HG03432 (cell line): ENCODE measurements at regions not wholly inside any gene's neighbourhood (a gene's known extent, or its start where the extent isn't known, plus 50 kb on each side); places are given as distances from the start of the nearest gene placed in this dataset.

Experiments
- ATAC-seq: cut with Tn5 transposase; IDR thresholded peaks from one replicate; pipeline ENCODE4 v1.9.1; 2021; ENCODE audit warnings: mild to moderate bottlenecking, moderate library complexity; ENCODE audit not compliant: unreplicated experiment

DNA sequence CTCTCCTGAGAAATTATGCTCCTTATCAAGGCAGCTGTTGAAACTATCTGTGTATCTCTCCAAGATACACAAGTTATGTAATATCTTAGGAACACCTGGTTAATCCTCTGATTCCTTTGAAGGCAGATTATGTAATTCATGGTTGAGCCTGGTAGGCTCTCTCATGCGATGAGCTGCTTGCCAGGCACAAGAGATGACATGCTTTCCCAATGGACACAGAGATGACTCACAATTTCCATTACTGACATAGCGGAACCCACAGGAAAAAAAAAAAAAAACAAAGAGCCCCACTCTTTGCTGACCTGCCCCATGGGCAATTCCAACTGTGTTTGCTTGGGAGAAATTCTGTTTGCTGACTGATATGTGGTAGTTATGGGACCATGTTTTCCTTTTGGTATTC, 736.4 kb upstream of the PHF14 start:
- ATAC-seq = no peak

DNA sequence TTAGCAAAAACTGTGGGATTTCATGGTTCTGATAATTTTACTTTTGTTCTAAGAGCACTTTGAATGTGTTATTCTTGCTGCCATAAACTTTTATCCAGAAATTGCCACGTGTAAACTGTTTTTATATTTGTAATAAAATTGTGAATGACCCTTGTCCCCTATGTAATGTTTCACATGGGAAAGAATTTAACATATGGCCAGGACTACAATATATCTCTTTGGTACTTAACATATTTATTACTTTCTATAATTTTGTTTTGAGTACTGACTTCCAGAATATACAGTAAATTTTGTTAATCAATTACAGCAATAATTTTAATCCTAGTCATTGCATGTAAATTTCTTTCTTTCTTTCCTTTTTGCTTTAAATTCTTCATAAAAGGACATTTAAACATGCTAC, 735.0 kb upstream of the PHF14 start:
- ATAC-seq = no peak

DNA sequence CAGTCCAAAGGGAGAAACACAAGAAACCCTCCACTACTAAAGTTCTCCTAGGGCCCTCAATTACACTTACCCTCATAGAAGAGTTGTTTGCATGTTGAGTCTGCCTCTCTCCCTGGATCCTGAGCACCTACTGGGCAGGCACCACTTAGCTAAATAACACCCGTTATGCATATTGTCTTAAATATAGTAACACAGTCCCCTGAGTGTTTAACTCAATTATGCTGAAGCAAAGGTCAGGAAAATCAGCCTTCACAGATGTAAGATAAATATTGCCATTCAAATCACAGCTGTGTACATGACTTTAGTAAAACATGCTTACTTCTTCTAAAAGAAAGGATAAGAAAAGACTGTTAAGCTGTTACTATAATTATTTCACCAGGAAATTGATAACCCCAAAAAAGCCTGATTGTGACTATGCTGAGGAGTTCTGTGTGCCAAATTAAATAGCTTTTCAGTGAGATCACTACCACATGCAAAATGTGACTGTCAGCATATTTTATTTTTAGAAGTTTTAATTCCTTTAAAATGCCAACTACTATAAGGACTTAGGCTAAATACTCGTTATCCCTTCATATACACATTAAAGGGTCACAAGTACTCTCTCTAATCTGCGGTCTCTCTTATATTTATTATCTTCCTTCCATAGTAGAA, 733.9 kb upstream of the PHF14 start:
- no peak for ATAC-seq

DNA sequence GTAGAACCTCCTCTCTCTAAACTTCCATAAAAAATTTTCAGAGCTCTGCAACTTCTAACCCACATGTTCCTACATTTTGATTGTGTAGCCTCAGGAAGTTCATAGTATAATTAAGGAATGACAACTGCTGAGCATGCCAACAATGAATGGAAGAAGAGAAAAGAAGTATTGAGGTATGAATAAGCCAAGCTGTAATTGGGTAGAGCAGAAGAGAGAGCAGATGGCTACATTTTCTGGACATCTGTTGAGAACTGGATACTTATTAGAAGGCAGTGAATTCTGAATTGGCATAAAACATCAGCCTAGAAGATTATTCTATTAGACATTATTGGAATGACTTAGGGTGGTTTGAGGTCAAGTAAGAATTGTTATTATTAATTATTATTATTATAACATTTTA, 728.3 kb upstream of the PHF14 start:
- no peak for ATAC-seq

DNA sequence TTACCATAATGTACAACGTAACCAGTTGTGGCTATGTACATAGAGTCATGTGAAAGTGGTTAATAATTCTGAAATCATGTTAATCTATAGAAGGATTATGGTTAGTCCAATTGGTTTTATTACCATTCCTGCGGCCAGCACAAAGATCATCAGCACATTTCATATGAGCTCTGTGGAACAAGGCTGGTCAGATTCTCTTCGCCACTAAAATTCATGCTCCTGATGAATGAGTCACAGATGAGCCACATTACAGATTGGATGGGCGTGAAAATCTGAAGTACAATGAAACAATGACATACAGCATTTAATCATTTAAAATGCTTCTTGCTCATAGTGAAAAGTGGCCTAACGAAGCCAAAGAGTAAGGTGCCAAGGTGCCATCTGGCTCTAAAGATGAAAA, 716.2 kb upstream of the PHF14 start:
- no peak for ATAC-seq

DNA sequence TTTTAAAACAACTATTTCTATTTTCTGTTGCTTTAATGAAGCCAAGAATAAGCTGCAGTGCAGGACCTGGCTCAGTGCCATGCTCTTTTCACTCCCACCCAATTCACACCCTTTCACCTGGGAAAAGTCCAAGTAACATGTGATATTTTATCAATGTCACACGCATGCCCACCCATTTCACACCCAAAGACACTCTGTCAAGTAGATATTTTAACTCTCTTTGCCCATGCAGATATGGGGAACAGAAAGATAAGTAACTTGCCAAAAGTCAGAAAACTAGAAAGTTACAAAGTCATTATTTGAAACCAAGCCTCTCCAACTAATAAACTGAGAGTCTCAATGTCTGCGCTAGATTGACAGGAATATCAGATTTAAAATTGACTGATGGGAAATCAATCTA, 706.7 kb upstream of the PHF14 start:
- ATAC-seq = no peak

DNA sequence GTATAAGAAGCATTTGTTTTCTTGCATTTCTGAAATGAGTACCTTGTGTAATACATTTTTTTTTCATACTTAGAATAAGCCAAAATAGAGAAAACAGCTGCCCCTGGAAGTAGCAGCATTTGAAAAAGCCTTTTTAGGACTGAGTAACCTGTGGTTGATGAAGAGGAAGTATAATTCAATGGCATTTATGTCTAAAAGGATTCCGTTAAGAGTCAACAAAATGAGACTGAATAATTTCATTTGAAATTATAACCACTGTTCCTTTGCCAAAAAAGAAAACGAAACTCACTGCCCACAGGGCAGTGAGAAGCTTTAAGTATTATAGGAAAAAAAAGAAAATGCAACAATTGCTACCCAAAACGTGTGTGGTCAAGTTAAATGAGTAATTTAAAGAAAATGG, 705.6 kb upstream of the PHF14 start:
- no peak for ATAC-seq

DNA sequence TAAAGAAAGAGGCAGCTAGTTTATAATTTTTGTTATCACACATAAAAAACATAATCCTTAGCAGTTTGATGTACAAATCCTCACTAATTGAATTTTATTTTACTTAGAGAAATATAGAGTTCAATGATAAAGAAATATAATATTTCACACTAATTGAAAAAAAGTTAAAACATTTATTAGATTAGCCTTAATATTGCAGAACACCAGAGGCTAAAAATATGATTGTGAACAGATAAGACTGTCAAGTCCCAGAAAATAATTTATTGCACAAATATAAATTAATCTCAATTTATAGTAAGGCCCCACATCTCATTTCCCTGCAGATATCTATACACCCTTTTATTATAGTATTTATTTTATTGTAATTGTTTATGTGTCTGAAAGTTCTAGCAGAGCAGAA, 690.8 kb upstream of the PHF14 start:
- ATAC-seq = no peak

DNA sequence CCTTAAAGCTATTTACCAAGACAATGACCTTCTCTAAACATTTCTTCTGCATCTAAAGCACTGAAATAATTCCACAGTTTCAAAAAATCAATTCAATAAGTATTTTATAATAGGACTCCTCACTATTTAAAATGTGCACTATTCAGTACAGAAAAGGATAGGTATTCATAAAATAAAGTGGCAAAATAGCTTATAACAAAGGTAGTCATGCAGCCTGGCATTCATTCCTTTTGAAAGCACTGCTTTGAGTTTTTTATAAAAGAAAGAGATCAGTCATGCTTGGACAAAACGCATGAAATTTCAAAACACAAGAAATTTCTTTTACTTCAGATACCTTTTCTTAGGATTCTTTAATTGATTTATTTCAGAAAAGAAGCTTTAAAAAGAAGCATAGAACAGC, 689.7 kb upstream of the PHF14 start:
- no peak for ATAC-seq

DNA sequence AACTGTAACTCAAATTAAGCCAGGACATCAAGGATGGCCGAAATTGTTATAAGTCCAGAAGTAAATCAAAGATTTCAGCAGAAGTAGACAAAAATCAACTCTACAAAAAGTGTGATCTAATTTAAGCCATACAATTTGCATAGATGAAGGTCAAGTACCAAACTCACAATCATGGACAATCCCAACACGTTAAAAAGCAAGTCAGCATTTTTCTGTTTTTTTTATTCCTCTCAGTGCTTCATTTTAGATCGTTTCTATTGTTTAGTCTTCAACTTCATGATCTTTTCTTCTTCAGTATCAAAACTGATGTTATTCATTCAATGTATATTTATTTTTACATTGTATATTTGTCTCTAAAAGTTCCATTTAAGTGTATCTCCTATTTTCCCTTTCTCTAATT, 674.3 kb upstream of the PHF14 start:
- ATAC-seq = no peak

DNA sequence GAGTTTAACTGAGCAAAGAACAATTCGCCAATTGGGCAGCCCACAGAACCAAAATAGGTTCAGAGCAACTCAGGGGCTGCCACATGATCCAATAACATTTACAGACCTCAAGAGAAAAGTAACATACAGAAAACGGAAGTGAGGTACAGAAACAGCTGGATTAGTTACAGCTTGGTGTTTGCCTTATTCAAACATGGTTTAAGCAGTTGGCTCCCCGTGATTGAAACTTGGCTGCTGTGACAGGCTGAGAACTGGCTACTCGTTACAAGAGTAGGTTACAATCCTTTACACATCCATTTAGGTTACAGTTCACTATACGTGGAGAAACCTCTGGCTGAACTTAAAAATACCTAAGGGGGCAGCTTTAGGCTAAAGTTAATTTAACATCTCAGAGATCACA, 673.1 kb upstream of the PHF14 start:
- ATAC-seq = peak; percentile 62

DNA sequence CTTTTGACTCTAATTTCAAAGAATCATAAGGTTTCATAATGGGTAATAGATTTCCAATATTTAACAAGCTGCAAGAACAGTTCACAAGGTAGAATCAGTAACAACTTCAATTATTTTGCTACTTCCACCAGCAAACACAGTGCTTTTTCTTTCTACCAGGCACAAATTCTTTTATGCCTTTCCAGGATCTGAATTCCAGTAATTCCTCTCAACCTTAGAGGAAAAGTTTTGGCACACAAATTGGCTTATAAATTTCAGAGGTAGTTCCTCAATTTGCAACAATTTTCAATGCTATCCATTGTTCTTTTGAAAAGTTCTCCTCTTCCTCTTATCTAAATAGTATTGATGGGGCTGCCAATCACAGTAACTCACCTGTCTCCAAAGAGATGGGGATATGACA, 665.4 kb upstream of the PHF14 start:
- ATAC-seq = no peak

DNA sequence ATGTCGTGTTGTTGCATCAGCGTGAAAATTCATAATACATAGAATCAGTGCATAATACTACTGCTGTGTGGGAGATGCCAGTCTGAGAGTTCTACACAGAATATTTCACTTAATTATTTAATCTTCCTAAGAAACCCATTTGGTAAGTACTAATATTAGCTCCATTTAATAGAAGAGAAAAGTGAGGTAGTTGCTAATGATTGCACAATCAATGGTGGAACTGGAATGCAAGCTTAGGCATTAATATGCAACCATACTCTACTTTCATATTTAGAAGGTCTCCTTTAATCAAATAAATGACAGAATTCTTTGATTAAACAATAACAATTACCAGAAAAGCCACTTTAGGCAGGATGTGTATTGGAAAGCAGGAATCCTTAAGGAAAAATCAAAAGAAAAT, 660.7 kb upstream of the PHF14 start:
- no peak for ATAC-seq

DNA sequence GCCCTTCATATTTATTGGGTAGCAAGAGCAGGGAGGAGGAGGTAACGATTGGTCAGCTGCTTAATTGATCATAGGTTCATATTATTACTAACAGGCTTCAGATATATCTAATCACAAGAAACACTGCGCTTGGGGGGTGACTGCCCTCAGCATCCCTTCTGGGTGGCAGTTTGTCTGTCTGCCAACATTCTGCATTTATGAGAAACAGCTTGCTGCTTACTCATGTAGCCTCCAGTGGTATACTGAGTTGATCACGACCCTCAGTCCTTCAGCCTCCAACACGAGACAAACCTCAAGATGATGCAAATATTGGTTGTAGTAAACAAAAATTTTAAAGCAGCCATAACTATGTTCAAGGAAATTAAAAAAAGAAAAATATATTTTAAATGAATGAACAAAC, 657.8 kb upstream of the PHF14 start:
- no peak for ATAC-seq

DNA sequence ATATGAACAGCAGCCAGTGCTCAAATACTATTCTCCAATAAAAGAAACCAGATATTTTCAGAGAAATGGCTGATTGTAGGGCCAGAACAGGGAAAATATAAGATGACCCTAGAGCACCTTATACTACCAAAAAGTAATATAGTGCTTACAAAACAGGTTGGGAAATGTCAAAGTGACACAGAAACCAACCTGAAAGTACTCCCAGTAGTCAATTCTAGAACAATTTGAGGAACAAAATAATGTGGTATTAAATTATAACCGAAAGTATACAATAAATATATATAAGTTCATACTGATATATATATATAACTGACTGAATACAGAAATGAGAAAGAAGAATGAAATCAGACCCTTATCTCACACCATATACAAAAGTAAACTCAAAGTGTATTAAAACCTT, 657.2 kb upstream of the PHF14 start:
- ATAC-seq = no peak

DNA sequence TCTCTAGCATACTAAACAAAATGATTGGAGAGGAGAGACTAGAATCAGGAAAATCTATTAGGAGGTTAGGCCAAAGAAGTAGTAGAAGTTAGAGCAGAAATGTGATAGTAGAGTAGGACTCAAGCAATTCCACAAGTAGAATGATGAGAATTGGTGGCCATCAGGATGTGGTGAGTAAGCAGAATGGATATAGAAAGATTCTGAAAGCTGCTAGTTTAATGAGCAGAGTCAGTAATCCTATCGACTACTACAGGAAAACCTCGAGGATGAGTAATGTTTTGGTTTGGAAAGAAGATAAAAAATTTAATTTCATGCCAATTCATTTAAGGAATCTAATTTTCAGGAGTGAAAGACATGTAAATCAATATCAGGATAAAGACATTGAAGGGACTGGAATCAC, 648.3 kb upstream of the PHF14 start:
- ATAC-seq = no peak

DNA sequence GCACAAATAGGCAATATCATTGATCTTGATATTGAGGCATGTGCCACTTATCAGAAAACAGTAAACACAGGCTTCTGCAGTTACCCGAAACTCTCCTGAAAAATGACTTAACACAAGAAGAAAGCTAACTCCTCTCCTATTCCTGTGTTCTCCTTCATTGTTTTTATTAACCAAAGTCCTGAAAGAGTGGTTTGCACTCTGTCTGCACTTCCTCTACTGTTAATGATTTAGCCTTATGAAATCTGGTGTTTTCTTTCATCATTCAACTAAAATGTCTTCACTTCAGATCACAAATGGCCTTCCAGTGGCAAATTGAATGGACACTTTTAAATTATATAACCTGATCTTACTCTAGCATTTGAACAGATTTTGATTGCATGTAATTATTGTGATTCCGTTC, 630.6 kb upstream of the PHF14 start:
- no peak for ATAC-seq

DNA sequence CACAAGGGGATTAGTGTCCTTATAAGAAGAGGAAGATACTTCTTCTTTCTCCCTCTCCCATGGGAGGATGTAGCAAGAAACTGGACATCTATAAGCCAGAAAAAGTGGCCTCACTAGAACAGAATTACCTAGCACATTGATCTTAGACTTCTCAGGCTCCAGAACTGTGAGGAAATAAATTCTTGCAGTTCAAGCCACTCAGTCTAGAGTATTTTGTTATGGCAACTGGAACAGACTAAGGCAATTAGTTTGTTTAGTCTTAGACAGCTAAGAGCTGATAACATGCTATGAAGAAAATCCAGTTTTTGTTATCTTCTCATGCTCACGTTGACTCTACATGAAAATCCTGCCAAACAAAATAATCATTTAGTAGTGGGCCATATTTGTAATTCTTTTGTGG, 627.6 kb upstream of the PHF14 start:
- no peak for ATAC-seq

DNA sequence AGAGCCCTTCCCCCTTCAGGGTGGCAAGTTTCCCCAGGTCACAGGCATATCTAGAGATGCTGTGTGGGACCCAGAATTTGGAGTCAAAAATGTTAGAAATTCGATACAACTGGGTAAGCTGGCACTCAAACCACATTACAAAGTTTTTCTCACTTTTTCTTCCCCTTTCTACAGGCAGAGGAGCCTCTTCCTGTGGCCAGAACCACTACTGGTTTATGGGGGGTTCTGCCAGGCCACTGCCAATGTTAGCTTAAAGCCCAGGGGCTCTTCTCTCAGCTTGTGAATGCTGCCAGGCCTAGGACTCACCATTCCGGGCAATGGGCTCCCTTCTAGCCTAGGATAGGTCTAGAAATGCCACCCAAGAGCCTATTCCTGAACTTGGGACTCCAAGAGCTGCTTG, 617.9 kb upstream of the PHF14 start:
- ATAC-seq = no peak

DNA sequence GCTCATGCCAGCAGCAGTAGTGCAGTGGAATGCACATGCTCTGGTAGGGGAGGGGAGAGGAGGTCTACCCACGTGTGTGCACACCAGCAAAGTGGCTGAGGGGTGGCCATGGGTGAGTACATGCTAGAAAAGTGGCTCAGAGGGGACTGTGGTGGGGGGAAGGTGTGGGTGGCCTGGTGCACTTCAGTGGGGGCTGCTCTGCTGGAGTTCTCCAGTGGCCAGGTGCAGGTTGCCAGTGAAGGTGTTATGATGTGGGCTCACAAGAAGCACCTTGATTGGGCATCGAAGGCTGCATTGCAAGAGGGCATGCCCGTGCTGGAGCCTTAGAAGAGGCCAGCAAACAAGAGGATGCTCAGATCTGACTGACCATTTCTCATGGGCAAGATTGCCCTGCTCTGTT, 613.6 kb upstream of the PHF14 start:
- no peak for ATAC-seq

DNA sequence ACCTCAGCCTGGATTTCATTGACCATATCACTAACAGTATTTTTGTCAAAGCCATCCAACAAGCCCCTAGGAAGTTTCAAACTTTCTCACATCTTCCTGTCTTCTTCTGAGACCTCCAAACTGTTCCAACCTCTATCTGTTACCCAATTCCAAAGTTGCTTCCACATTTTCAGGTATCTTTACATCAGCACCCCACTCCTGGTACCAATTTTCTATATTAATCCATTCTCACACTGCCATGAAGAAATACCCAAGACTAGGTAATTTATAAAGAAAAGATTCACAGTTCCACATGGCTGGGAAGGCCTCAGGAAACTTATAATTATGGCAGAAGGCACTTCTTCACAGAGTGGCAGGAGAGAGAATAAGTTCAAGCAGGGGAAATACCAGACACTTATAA, 571.9 kb upstream of the PHF14 start:
- ATAC-seq = no peak

DNA sequence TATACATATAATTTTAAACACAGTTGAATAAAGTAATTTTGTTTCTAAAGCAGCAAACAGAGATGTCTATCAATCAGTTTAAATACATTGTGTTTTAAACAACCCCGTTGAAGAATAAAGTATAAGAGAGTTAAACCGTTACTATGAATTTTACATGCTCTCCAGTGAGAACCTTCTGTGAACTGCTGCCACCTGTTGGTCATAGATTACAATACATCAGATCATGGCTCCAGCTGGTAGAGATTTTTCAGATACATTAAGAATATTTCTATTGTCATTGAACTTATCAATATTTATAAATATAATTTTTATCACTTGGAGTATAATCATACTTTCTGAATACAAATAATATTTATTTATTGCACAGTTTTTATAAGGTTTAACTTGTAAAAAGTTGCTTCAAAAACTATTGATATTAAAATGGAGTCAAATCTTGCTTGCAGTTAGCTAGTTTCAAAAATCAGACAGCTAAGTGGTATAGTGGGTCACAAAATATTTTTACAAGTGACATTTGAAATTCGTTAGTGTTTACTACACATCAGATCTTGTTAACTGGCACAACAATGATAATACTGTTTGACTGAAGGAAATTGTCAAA, 561.2 kb upstream of the PHF14 start:
- ATAC-seq = no peak

DNA sequence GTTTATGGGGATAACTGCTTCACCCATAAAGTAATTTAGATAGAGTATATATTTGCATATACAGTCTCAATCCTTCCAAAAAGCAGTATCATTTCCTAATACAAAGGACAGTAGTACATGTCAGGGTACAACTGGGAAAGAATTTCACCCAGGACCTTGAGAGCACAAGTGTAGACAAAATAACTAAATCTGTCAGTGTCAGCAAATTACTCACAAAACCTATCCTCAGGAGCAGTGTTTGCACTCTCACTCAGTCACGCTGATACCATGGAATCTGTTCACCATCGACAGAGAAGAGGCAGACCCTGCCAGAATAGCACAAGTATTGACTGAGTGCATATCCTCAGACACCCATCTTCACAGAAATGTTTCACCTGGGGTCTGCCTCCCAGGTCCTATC, 554.7 kb upstream of the PHF14 start:
- ATAC-seq = no peak
